Activated CD8-positive, alpha-beta memory T cell treated with anti-CD3 and anti-CD28 coated beads, Interleukin-2, amount 10 ng/mL, durations not matched to agents 7 days and 5 days (primary cell): ENCODE measurements at regions not wholly inside any gene's neighbourhood (a gene's known extent, or its start where the extent isn't known, plus 50 kb on each side); places are given as distances from the start of the nearest gene placed in this dataset.
A peak's percentile ranks its signal among the peaks of the same experiment; 100 is the strongest.

Experiments
- ATAC-seq: fragments of 150-1000 bp; cut with Tn5 transposase; one replicate; pipeline ENCODE4 v1.10.0; 2021; ENCODE audit warnings: moderate library complexity
- CTCF ChIA-PET: fragments of 350-600 bp; sonication (Branson Sonifier 250); formaldehyde crosslinking; loops from one replicate; lab custom pipeline; 2021; ENCODE audit warnings: antibody characterized with exemption; lab: Charles Lee
- DNase-seq: peaks from one replicate; pipeline ENCODE4 v3.0.0-alpha.2; 2020
- H3K27ac Mint-ChIP-seq: one replicate; pipeline ENCODE4 v1.8.0; 2021; ENCODE audit warnings: mild to moderate bottlenecking, mixed read lengths
- H3K27me3 Mint-ChIP-seq: one replicate; pipeline ENCODE4 v1.8.0; 2021; ENCODE audit warnings: mixed read lengths
- H3K36me3 Mint-ChIP-seq: one replicate; pipeline ENCODE4 v1.8.0; 2021; ENCODE audit warnings: mild to moderate bottlenecking, mixed read lengths
- H3K4me1 Mint-ChIP-seq: one replicate; pipeline ENCODE4 v1.8.0; 2021; ENCODE audit warnings: mixed read lengths
- H3K4me3 Mint-ChIP-seq: one replicate; pipeline ENCODE4 v1.8.0; 2021; ENCODE audit warnings: mild to moderate bottlenecking, moderate library complexity, mixed read lengths
- H3K9me3 Mint-ChIP-seq: one replicate; pipeline ENCODE4 v1.8.0; 2022; ENCODE audit warnings: low read depth, mixed read lengths

- Mint-ChIP-seq H3K9me3 (no peaks in the 10 kb centered on the region), H3K36me3 (no peaks in the 10 kb centered on the region), H3K27me3 (peaks cover 15% of the 10 kb centered on the region), H3K27ac (no peak overlapping the region), H3K4me3 (no peak overlapping the region), H3K4me1 (no peaks in the 10 kb centered on the region)
- ATAC-seq (no peak), DNase-seq (no peak)
- CTCF ChIA-PET: interaction anchor here (1.2 to 1.4 kb wide), 2 partner anchors 83 to 84 kb away, joined by 4 to 8 read pairs; no protein-coding TSS in a partner anchor
Observed at GRCh38 chr16:87552072-87552718, 50.1 kb upstream of the JPH3 start.

- Mint-ChIP-seq H3K4me3 (no peak overlapping the region), H3K27me3 (peaks cover 15% of the 10 kb centered on the region), H3K36me3 (no peaks in the 10 kb centered on the region), H3K27ac (no peak overlapping the region), H3K4me1 (no peaks in the 10 kb centered on the region), H3K9me3 (no peaks in the 10 kb centered on the region)
- DNase-seq (no peak), ATAC-seq (no peak)
- CTCF ChIA-PET: interaction anchor here (1.5 kb wide), 1 partner anchor 85 kb away, joined by 10 read pairs; no protein-coding TSS in a partner anchor
Observed at GRCh38 chr16:87551487-87551886, 50.8 kb upstream of the JPH3 start.

GRCh38 chr16:87550495-87550961 is 51.8 kb upstream of the JPH3 start:
- H3K4me1 Mint-ChIP-seq: no peaks in the 10 kb centered on the region
- H3K9me3 Mint-ChIP-seq: peaks cover 3% of the 10 kb centered on the region
- CTCF ChIA-PET: interaction anchor here (0.7 to 1.5 kb wide), 3 partner anchors 85 to 153 kb away, joined by 3 to 10 read pairs (median 3); no protein-coding TSS in a partner anchor
- no peaks in the 10 kb centered on the region for H3K36me3 Mint-ChIP-seq
- H3K27ac Mint-ChIP-seq: no peak overlapping the region
- ATAC-seq (peak; percentile 20), DNase-seq (peak; percentile 61)
- peaks cover 15% of the 10 kb centered on the region for H3K27me3 Mint-ChIP-seq
- H3K4me3 Mint-ChIP-seq: no peak overlapping the region

- Mint-ChIP-seq H3K4me3 (no peak overlapping the region), H3K27ac (no peak overlapping the region), H3K36me3 (no peaks in the 10 kb centered on the region), H3K4me1 (no peaks in the 10 kb centered on the region), H3K27me3 (peaks cover 15% of the 10 kb centered on the region), H3K9me3 (peaks cover 3% of the 10 kb centered on the region)
- CTCF ChIA-PET: interaction anchor here (0.7 to 1.5 kb wide), 3 partner anchors 85 to 87 kb away, joined by 3 to 10 read pairs (median 3); no protein-coding TSS in a partner anchor
- no peak for ATAC-seq
- no peak for DNase-seq
Observed at GRCh38 chr16:87549627-87550494, 52.4 kb upstream of the JPH3 start.

GRCh38 chr16:87548046-87548445 is 54.3 kb upstream of the JPH3 start:
- CTCF ChIA-PET: interaction anchor here (2.1 kb wide), 1 partner anchor 88 kb away, joined by 7 read pairs; no protein-coding TSS in a partner anchor
- ATAC-seq (no peak), DNase-seq (no peak)
- Mint-ChIP-seq H3K4me3 (no peak overlapping the region), H3K27ac (no peak overlapping the region), H3K27me3 (peaks cover 19% of the 10 kb centered on the region), H3K36me3 (no peaks in the 10 kb centered on the region), H3K9me3 (peaks cover 3% of the 10 kb centered on the region), H3K4me1 (peaks cover 9% of the 10 kb centered on the region)

- Mint-ChIP-seq H3K9me3 (peaks cover 3% of the 10 kb centered on the region), H3K36me3 (no peaks in the 10 kb centered on the region), H3K27me3 (peaks cover 39% of the 10 kb centered on the region), H3K27ac (no peak overlapping the region), H3K4me1 (peaks cover 9% of the 10 kb centered on the region), H3K4me3 (no peak overlapping the region)
- CTCF ChIA-PET: interaction anchor here (1.7 kb wide), 1 partner anchor 93 kb away, joined by 5 read pairs; no protein-coding TSS in a partner anchor
- ATAC-seq (no peak), DNase-seq (no peak)
Observed at GRCh38 chr16:87543436-87544191, 50.8 kb upstream of the ZCCHC14 start.

- ATAC-seq (no peak), DNase-seq (no peak)
- peaks cover 3% of the 10 kb centered on the region for H3K9me3 Mint-ChIP-seq
- CTCF ChIA-PET: interaction anchor here (1.7 kb wide), 1 partner anchor 94 kb away, joined by 5 read pairs; no protein-coding TSS in a partner anchor
- no peak overlapping the region for H3K4me3 Mint-ChIP-seq
- H3K36me3 Mint-ChIP-seq: no peaks in the 10 kb centered on the region
- peaks cover 12% of the 10 kb centered on the region for H3K4me1 Mint-ChIP-seq
- H3K27ac Mint-ChIP-seq: no peak overlapping the region
- peaks cover 42% of the 10 kb centered on the region for H3K27me3 Mint-ChIP-seq
Observed at GRCh38 chr16:87542531-87543102, 49.8 kb upstream of the ZCCHC14 start.
